Stimulated activated CD8-positive, alpha-beta memory T cell treated with anti-CD3 and anti-CD28 coated beads, Interleukin-4, amount 100 ng/mL, for 4 hours (primary cell): ENCODE measurements at regions not wholly inside any gene's neighbourhood (a gene's known extent, or its start where the extent isn't known, plus 50 kb on each side); places are given as distances from the start of the nearest gene placed in this dataset.

Experiments
- DNase-seq, 2 donors: peaks; one replicate each; pipeline ENCODE4 v3.0.0-alpha.2; 2020; ENCODE audit warnings: low read depth in 2 of 2, low spot score in 1 of 2

GRCh38 chr22:22799561-22799960, 88.1 kb upstream of the IGLL5 start:
- DNase-seq: no peak

GRCh38 chr22:22800716-22801115, 86.9 kb upstream of the IGLL5 start:
- no peak for DNase-seq

- no peak for DNase-seq
Measured at GRCh38 chr22:22802339-22802970, 85.2 kb upstream of the IGLL5 start.

- no peak for DNase-seq
Measured at GRCh38 chr22:22803285-22803853, 84.2 kb upstream of the IGLL5 start.

GRCh38 chr22:22810018-22810427, 77.6 kb upstream of the IGLL5 start:
- DNase-seq: peak in 1 of 2 donors; percentile 20

GRCh38 chr22:22810471-22810870, 77.1 kb upstream of the IGLL5 start:
- no peak for DNase-seq

- DNase-seq: no peak
Measured at GRCh38 chr22:22811016-22812009, 76.3 kb upstream of the IGLL5 start.

GRCh38 chr22:22812031-22812905, 75.3 kb upstream of the IGLL5 start:
- DNase-seq: no peak

GRCh38 chr22:22813126-22814075, 74.2 kb upstream of the IGLL5 start:
- no peak for DNase-seq

- DNase-seq: no peak
Measured at GRCh38 chr22:22814666-22815396, 72.8 kb upstream of the IGLL5 start.

- DNase-seq: no peak
Measured at GRCh38 chr22:22815397-22816170, 72.0 kb upstream of the IGLL5 start.

- DNase-seq: no peak
Measured at GRCh38 chr22:22816171-22816514, 71.5 kb upstream of the IGLL5 start.

GRCh38 chr22:22816766-22817410, 70.7 kb upstream of the IGLL5 start:
- no peak for DNase-seq

- DNase-seq: no peak
Measured at GRCh38 chr22:22817468-22818201, 70.0 kb upstream of the IGLL5 start.

- DNase-seq: no peak
Measured at GRCh38 chr22:22818202-22818538, 69.4 kb upstream of the IGLL5 start.

GRCh38 chr22:22818861-22819855, 68.5 kb upstream of the IGLL5 start:
- no peak for DNase-seq
